DMS153 treated with DMSO at 0.1 percent for 48 hours (cell line): ENCODE measurements at regions not wholly inside any gene's neighbourhood (a gene's known extent, or its start where the extent isn't known, plus 50 kb on each side); places are given as distances from the start of the nearest gene placed in this dataset.
"Not testable (repeated sequence)": the region's sequence is repeated elsewhere in the genome, so short reads cannot be mapped to it uniquely, and the experiment has no call there.

Experiments used
- DNase-seq: peaks from one replicate; lab custom pipeline; 2025; ENCODE audit not compliant: unreplicated experiment; lab: John Stamatoyannopoulos, UW

DNA sequence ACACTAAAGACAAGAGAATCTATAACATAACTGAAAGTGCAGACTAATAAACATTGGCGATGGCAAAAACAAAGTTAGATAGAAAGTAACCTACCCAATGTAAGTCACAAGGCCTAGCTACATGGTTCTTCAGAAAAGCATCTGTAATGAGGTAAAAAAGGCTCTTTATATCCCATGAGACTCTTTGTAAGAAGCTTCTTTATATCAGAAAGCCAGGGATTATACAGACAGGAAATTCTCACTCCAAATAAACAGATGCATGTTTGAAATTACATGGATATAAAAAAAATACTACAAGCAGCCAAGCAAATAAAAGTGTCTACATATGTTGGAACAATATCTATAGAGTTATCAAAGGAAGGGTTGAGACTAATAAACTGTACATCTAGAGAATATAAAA is 284.9 kb upstream of the NRSN1 start:
- DNase-seq, result no peak

DNA sequence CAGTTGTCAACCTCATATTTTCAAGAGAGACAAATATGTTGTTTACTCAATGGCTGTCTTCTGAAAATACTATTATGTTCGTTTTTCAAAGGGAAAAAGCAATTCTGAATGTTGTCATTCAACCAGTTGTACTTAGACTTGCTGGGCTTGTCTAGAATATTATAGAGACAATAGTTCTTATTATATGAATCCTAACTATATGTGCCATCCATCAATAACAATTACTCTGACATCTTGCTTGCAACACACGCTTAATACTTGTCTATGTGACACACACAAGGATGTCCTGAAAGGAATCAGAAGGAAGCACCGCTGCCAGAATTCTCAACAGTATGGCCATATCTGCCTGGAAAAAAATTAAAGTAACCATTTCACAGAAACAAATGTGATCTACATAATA is 283.3 kb upstream of the NRSN1 start:
- DNase-seq, result no peak

DNA sequence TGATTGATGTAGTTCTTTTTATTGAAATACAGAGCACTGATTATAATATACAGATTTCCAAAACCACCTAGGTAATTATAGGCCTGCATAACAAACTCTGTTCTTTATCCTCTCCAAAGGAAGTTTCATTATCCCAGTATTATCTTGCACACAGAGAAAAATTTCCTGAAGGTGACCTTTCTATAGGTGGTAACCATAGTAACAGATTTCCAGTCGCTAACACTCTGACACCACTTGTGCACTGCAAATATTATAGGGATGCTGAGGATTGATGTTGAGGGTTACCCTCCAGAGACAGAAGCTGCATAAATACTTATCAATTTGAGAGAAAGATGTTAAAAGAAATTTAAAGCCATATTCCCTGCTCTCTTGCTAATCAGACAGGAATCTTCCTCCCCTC is 274.5 kb upstream of the NRSN1 start:
- no peak for DNase-seq

DNA sequence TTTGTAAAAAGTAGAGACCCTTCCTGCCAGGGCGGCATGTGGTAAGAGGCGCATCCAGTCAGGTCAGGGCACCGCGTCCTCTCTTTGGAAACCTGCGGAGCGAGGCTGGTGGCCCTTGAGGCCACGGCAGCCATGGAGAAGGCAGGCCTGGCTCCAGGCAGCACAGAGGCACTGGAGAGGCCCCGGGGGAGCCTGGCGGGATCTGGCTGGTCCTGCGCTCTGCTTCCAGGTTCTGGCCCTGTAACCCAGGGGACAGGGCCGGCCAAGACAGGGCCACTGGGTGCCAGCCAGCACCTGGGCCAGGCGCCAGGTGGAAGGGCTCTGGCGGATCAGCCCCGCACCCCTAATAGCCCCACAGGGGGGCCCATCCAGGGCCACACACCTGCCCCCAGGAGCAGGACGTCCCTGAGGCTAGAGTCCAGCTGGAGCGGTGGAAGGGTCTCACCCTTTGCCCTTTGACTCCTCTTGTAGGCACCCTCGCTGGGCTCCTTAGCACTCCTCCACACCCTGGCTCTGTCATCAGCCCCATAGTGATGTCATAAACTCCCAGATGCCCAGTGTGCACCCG is 272.4 kb upstream of the NRSN1 start:
- DNase-seq, result not testable (repeated sequence)

DNA sequence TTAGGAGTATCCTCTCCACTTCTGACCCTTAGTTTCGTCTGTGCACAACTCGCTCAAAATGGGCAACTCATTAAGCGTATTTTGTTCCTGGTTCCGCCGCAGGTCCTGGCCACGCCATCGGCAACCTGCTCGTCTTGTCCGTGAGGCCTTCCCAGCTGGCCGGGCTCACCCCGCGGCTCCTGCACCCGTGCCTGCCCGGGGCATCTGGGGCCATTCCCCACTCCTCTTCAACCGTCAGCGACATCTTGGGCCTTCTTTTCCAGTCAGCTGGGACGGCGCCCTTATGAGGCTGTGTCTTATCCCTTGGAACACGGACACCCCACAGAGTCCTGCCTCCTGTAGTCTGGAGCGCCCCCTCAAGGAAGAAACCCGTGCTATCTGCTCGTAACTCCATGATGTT is 271.9 kb upstream of the NRSN1 start:
- not testable (repeated sequence) for DNase-seq

DNA sequence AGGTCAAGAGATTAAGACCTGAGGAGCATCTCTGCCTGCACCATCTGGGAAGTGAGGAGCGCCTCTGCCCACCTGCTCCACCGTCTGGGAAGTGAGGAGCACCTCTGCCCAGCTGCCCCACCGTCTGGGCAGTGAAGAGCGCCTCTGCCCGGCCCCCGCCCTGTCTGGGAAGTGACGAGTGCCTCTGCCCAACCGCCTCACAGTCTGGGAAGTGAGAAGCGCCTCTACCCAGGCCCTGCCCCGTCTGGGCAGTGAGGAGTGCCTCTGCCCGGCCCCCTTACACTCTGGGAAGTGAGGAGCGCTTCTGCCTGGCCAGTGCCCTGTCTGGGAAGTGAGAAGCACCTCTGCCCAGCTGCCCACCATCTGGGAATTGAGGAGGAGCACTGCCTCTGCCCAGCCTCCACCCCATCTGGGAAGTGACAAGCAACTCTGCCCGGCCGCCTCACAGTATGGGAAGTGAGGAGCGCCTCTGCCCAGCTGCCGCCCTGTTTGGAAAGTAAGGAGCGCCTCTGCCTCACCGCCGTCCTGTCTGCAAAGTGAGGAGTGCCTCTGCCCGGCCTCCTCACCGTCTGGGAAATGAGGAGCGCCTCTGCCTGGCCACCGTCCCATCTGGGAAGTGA is 270.4 kb upstream of the NRSN1 start:
- no peak for DNase-seq

DNA sequence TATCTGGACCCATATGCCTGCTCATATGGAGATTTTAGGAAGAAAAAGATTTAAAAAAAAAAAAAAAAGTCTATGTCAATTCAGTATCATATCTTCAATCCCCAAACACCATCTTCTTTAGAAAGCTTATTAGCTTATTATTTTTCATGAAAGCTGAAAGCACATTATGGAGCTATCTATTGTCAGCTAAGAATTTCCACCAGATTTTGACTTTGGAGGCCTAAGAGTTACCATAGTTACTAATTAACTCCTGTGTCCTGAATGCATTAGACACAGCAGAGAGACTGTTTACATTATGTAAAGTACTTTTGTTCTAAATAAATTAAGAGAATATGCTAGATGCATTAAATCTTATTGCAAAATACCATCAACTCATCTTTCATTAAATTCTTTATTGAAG is 255.5 kb upstream of the NRSN1 start:
- no peak for DNase-seq

DNA sequence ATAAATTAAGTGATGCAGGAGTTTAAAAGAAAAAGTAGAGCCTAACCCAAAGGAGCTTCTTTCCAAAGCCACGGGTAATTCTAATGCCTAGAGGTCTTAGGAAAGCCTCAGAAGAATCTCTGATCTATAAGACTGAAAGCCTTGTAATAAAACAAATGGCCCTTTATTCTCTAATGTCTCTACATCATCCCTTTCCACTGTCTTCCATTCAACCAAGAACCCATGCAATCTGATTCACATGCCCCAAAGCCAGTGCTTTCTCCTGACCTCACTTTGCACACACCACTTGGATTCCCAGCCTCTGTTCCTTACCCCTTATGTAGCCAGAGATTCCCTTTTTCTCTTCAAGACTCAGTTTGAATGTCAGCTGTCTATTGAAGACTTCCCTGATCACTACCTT is 252.9 kb upstream of the NRSN1 start:
- no peak for DNase-seq

DNA sequence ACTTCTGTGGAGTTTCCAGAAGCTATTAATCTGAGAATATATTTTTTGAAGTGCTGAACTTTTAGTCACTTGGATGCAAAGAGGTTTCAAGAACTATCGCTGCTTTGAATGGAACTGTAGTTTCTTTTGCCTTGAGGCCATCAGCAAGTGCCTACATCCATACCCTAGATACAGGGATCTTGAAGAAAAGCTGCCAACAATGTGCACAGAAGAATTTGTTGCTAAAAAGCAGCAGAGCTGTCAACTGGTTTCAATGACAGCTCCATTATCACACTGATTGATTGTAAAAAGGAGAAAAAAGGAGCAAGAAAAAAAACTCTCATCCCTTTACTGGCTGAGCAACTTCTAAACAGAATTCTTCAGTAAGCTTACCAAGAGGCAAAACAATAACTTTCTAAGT is 251.0 kb upstream of the NRSN1 start:
- DNase-seq, result no peak

DNA sequence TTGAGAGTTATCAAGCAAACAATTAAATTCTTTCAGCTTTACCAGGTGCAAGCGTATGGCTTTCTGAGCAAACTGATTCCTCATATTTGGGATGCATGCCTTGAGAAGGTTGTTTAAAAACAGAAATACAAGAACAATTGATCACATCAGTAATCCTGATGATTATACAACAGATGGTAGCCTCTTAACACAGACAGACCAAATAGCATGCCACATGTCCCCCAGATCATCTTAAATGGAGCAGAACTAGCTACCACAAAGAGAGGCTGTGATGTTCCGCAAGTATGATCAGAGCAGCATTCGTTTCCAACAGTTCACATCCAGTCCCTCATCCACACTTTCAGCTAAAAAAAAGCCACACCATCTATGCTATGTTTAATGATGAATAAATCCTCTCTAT is 246.2 kb upstream of the NRSN1 start:
- DNase-seq, result no peak

DNA sequence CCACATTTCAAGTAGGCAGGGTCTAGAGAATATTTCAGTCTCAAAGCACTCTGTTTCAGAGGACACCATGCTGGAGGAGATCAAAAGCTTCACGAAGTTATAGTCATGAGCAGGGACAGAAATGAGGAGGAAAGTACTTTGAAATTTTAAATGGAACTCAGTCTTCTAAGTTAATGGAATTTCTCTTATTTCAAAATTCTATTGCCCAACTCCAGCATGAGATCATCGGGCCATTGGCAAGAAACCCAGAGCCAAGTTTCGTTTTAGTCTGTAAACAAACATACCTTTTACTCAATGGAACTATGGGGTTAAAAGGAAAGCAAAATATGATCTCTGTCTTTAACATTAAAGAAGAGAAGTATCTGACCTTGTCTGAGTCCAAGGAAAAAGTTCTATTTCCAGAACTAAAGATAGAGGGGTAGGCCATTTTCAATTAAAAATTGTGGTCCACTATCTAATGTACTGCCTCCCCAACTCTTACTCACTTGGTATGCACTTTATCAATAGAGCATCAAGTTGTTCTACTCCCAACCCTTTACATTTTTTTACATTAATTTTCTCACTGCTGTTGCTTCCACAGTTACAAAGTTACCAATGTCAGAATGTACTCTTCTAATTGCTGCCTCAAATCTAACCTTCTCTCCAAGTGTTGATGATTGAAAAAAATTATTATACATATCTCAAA is 235.3 kb upstream of the NRSN1 start:
- DNase-seq, result no peak

DNA sequence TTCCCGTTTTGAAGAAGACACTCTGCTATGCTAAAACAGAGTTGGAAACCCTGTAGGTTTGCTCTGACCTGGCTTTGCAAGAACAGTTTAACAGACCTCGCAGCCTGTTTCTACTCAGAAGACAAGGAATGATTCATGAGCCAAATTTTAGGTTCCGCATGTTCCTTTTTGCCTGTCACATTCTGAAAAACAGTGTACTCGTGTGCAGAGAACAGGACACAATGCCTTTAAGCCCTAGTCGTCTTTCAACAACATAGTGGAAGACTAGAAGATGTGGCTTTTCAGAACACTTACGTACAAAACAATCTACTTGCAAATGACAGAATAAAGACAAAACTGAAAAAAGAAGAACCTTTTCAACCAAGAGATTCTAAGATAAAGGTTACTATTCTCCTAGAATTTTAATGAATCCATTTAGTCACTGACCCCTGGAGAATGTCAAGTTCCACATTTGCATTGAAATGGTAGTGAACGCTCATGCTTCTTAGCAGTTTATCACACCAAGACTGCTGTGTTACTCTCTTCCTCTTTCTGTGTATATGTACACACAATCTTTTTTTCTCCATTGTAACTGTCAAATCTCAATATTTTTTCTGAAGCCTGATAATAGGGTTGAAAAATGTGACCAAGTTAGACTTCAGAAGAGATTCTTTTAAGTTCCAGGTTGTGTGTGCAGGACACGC is 220.7 kb upstream of the NRSN1 start:
- DNase-seq, result no peak

DNA sequence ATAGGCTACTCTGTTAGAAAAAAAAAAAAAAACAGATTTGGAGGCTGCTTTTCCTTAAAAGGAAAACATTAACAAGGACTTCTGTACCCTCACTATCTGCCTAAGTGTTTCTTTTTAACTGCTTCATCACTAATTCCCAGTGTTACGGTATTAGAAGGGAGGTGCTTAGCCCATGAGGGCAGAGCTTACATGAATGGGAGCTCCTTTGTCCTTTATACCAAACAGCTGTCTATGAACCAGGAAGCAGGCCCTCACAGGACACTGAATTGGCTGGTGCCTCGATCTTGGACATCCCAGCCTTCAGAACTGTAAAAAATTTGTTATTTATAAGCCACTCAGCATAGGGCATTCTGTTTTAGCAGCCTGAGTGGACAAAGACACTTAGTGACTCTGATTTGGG is 215.6 kb upstream of the NRSN1 start:
- no peak for DNase-seq

DNA sequence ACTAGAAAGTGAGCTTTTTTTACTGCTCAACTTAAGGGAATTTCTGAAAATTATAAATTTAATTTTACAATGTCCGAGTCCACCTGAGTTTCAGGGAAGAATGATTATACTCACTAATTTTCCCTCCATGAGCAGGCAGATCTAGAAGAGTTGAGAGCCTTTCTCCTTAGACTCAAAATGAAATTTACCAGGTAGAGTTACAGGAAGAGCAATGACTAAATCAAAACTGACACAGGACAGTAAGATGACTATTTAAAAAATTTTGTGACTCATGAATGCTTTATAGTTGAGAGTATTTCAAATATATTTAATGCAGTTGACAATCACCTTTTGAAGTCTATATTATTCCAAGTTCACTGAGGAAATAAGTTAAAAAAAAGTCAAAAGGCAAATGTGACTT is 198.1 kb upstream of the NRSN1 start:
- DNase-seq, result no peak

DNA sequence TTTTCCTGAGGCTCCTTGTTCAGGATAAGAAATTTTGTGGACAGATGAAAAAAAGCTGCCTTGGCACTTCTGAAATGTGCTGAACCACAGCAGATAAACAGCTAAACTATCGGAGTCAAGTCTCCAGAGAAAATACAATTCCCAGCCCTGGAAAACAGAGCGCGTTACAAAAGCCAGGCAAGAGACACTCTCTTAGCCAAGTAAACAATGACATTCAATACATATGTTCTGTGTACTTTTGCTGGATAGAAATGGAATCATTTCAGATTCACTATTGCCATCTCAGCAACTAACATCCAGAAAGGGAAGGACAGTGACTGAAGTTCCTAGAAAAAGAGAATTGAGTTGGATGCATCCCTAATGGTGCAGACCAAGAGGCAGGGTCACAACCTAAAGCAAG is 196.8 kb upstream of the NRSN1 start:
- DNase-seq, result no peak

DNA sequence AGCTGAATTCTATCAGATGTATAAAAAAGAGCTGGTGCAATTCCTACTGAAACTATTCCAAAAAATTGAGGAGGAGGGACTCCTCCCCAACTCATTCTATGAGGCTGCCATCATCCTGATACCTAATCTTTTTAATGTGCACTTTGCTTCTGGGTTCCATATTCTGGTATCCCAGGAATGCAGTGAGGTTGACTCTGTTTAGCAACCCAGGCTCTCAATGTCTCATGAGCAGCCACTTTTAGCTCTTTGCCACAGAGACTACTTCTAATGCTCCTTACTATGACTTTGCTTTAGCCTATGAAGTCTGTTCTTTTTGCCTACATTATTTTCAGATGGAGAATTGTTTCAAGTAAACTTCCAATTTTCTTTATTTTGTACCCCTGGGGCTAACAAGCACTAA is 185.5 kb upstream of the NRSN1 start:
- no peak for DNase-seq

DNA sequence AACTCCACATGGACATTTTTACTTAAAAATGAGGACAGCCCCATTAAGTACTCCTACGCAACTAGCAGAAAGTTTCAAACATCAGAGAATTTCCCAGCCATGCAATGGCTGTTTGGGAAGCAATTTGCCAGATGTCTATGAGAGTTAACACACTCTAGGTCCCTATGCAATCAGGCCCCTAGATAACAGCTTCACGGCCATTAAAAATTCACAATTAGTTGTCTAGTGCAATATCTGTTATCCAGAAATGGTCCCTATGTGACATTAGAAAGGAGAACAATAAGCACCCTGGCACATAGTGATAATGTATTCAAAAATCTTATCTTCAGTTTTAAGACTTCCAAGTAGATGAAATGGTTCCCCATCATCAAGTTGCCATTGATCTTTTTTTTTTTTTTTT is 174.3 kb upstream of the NRSN1 start:
- DNase-seq, result no peak

DNA sequence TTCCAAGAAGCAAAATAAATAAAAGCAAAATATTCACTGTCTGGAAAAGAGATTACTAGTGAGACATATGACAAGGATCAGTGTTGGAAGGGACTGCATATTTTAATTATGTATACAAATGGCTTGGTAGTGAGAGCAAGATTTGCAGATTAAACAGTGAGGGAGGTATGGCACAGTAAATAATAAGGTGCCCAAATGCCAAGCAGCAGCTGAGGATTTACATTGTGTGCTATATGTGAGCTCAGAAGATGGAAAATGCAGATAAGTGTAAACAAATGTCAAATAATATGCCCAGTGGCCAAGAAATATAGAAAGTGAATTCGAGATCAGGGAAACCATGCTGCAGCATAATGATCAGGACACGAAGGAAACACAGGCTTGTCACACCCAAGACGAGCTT is 173.8 kb upstream of the NRSN1 start:
- no peak for DNase-seq

DNA sequence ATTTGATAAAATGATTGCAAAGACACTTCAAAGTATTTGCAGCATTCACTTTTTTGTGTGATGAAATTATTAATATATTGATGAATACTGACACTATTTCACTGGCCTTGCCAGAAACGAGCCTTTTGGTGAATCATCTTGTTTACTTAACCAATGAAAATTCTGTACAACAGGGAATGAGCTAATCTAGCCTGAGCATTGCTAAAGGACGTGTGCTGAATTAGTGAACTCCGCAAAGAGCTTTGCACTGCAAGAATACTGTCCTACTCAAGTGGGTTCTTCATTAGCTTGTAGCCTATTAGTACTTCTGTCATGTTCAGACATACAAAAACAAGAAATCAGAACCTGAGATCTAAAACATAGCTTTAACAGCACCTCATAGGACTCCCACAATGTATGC is 172.0 kb upstream of the NRSN1 start:
- no peak for DNase-seq

DNA sequence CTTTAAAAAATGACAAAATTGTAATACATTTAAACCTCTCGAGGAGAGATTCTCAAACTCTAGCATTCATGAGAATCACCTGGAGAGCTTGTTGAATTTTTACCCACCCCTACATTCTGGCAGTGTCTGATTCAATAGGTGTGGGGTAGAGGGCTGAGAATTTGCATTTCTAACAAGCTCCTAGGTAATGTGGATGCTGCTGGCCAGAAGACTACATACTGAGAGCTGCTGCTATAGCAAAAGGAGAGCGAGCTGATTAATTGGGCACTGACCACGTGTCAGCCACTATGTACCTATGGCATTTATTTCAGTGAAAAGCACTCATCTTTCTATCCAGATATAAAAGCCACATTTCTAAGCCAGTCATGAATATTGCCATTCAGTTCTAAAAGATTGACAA is 169.0 kb upstream of the NRSN1 start:
- no peak for DNase-seq

DNA sequence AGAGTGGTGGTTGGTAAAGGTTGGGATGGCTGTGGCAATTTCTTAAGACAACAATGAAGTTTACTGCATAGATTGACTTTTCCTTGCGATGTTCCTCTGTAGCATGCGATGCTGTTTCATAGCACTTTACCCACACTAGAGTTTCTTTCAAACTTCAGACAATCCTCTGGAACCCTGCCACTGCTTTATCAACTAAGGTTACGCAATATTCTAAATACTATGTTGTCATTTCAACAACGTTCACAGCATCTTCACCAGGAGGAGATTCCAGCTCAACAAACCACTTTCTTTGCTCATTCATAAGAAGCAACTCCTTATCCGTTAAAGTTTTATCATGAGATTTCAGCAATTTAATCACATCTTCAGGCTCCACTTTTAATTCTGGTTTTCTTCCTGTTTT is 161.2 kb upstream of the NRSN1 start:
- no peak for DNase-seq

DNA sequence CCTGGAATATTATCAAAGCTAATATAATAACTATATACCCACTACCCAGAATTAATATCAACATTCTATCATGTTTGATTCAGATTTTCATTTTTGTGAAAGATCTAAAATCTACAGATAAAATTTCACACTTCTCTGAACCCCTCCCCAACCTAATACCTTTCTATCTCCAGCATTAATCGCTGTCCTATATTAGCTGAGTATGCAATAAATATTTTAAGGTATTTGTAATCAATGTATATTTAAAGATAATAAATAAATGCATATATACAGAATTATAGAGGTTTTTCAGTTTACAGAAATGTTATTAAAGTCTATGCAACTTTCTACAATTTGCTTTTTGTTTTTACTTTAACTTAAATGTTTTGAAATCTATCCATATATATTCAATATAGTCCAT is 156.7 kb upstream of the NRSN1 start:
- no peak for DNase-seq
